Neural progenitor cell (in vitro differentiated cells): ENCODE measurements at regions not wholly inside any gene's neighbourhood (a gene's known extent, or its start where the extent isn't known, plus 50 kb on each side); places are given as distances from the start of the nearest gene placed in this dataset.

ENCODE experiments used
- EZH2 ChIP-seq: fragments of 200-600 bp; sonication (generic); IDR thresholded peaks from 2 replicates; pipeline ENCODE4 v1.6.1; 2017; ENCODE audit warnings: antibody characterized with exemption, mild to moderate bottlenecking, moderate library complexity
- TF ChIP-seq, protein P1 (sequence below): fragments of 200-600 bp; sonication (generic); IDR thresholded peaks from 2 replicates; pipeline ENCODE4 v1.5.1; 2017; ENCODE audit warnings: antibody characterized with exemption, mild to moderate bottlenecking

- TF ChIP-seq, protein P1, sequence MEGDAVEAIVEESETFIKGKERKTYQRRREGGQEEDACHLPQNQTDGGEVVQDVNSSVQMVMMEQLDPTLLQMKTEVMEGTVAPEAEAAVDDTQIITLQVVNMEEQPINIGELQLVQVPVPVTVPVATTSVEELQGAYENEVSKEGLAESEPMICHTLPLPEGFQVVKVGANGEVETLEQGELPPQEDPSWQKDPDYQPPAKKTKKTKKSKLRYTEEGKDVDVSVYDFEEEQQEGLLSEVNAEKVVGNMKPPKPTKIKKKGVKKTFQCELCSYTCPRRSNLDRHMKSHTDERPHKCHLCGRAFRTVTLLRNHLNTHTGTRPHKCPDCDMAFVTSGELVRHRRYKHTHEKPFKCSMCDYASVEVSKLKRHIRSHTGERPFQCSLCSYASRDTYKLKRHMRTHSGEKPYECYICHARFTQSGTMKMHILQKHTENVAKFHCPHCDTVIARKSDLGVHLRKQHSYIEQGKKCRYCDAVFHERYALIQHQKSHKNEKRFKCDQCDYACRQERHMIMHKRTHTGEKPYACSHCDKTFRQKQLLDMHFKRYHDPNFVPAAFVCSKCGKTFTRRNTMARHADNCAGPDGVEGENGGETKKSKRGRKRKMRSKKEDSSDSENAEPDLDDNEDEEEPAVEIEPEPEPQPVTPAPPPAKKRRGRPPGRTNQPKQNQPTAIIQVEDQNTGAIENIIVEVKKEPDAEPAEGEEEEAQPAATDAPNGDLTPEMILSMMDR, result no peak
- TF ChIP-seq EZH2, result no peak
Measured at GRCh38 chr2:160751021-160751420, 257.4 kb upstream of the RBMS1 start.
